ENCODE measurements at regions not wholly inside any gene's neighbourhood (a gene's known extent, or its start where the extent isn't known, plus 50 kb on each side); places are given as distances from the start of the nearest gene placed in this dataset.

GRCh38 chr21:31475223-31475622 lies 131.2 kb upstream of the TIAM1 start:
- Histone ChIP-seq H3K27ac (no peak overlapping the region), H3K9me3 (no peaks in the 10 kb centered on the region), H3K4me1 (no peaks in the 10 kb centered on the region), H3K27me3 (no peaks in the 10 kb centered on the region), H3K36me3 (no peaks in the 10 kb centered on the region), H3K4me3 (no peak overlapping the region)
- DNase-seq (ENCODE audit: extremely low spot score in 2 of 2) = no peak
- TF ChIP-seq CTCF (IDR thresholded peaks at IDR 0.05) = no peak
- intact Hi-C loops (cut with DNase I) = no loop called here

GRCh38 chr21:31473685-31474345 lies 129.8 kb upstream of the TIAM1 start:
- DNase-seq (ENCODE audit: extremely low spot score in 2 of 2) = no peak
- H3K4me3 ChIP-seq = no peak overlapping the region
- intact Hi-C loops (cut with DNase I) = no loop called here
- H3K9me3 ChIP-seq = no peaks in the 10 kb centered on the region
- no peak overlapping the region for H3K27ac ChIP-seq
- TF ChIP-seq POLR2AphosphoS5 (IDR thresholded peaks at IDR 0.05; ENCODE audit: insufficient read depth in 1 of 2, low read depth in 1 of 2) (no peak), CTCF (IDR thresholded peaks at IDR 0.05) (no peak), POLR2A (IDR thresholded peaks at IDR 0.05) (no peak)
- no peaks in the 10 kb centered on the region for H3K27me3 ChIP-seq
- H3K4me1 ChIP-seq = no peaks in the 10 kb centered on the region
- no peaks in the 10 kb centered on the region for H3K36me3 ChIP-seq

- intact Hi-C loops (cut with DNase I) = no loop called here
- H3K4me1 ChIP-seq = no peaks in the 10 kb centered on the region
- no peaks in the 10 kb centered on the region for H3K27me3 ChIP-seq
- no peak overlapping the region for H3K4me3 ChIP-seq
- H3K36me3 ChIP-seq = no peaks in the 10 kb centered on the region
- TF ChIP-seq POLR2AphosphoS5 (IDR thresholded peaks at IDR 0.05; ENCODE audit: insufficient read depth in 1 of 2, low read depth in 1 of 2) (no peak), CTCF (IDR thresholded peaks at IDR 0.05) (no peak), POLR2A (IDR thresholded peaks at IDR 0.05) (no peak)
- DNase-seq (ENCODE audit: extremely low spot score in 2 of 2) = no peak
- no peaks in the 10 kb centered on the region for H3K9me3 ChIP-seq
- no peak overlapping the region for H3K27ac ChIP-seq
Observed at GRCh38 chr21:31471865-31472264, 127.8 kb upstream of the TIAM1 start.

- Histone ChIP-seq H3K27me3 (no peaks in the 10 kb centered on the region), H3K4me3 (no peak overlapping the region), H3K9me3 (no peaks in the 10 kb centered on the region), H3K36me3 (no peaks in the 10 kb centered on the region), H3K27ac (no peak overlapping the region), H3K4me1 (no peaks in the 10 kb centered on the region)
- DNase-seq (ENCODE audit: extremely low spot score in 2 of 2) = no peak
- intact Hi-C loops (cut with DNase I) = no loop called here
- no peak for TF ChIP-seq POLR2AphosphoS5 (IDR thresholded peaks at IDR 0.05; ENCODE audit: insufficient read depth in 1 of 2, low read depth in 1 of 2)
- TF ChIP-seq POLR2A (IDR thresholded peaks at IDR 0.05) = no peak
- TF ChIP-seq CTCF (IDR thresholded peaks at IDR 0.05) = no peak
Observed at GRCh38 chr21:31470896-31471694, 127.0 kb upstream of the TIAM1 start.

GRCh38 chr21:31460980-31461379 lies 116.9 kb upstream of the TIAM1 start:
- intact Hi-C loops (cut with DNase I) = no loop called here

More at GRCh38 chr21:31460980-31461379, 116.9 kb upstream of the TIAM1 start:
- no peak overlapping the region for H3K4me3 ChIP-seq
- TF ChIP-seq POLR2AphosphoS5 (IDR thresholded peaks at IDR 0.05; ENCODE audit: insufficient read depth in 1 of 2, low read depth in 1 of 2) (no peak), CTCF (IDR thresholded peaks at IDR 0.05) (no peak), POLR2A (IDR thresholded peaks at IDR 0.05) (no peak)
- no peaks in the 10 kb centered on the region for H3K36me3 ChIP-seq
- no peak overlapping the region for H3K27ac ChIP-seq
- no peaks in the 10 kb centered on the region for H3K4me1 ChIP-seq
- H3K27me3 ChIP-seq = no peaks in the 10 kb centered on the region
- H3K9me3 ChIP-seq = no peaks in the 10 kb centered on the region
- DNase-seq (ENCODE audit: extremely low spot score in 2 of 2) = no peak
